GM18520 (cell line): ENCODE measurements at regions not wholly inside any gene's neighbourhood (a gene's known extent, or its start where the extent isn't known, plus 50 kb on each side); places are given as distances from the start of the nearest gene placed in this dataset.

Source experiments
- ATAC-seq: cut with Tn5 transposase; IDR thresholded peaks from one replicate; pipeline ENCODE4 v1.9.1; 2021; ENCODE audit not compliant: unreplicated experiment

- ATAC-seq: no peak
Measured at GRCh38 chr18:66674286-66674685, 70.4 kb upstream of the CDH19 start.

- no peak for ATAC-seq
Measured at GRCh38 chr18:66668706-66669105, 64.8 kb upstream of the CDH19 start.

- ATAC-seq: no peak
Measured at GRCh38 chr18:66662632-66663031, 58.7 kb upstream of the CDH19 start.

- ATAC-seq: no peak
Measured at GRCh38 chr18:66655407-66655806, 51.5 kb upstream of the CDH19 start.
